GM19239 (cell line): ENCODE measurements at regions not wholly inside any gene's neighbourhood (a gene's known extent, or its start where the extent isn't known, plus 50 kb on each side); places are given as distances from the start of the nearest gene placed in this dataset.
"Not testable (repeated sequence)": the region's sequence is repeated elsewhere in the genome, so short reads cannot be mapped to it uniquely, and the experiment has no call there.

Source experiments
- DNase-seq: peaks from one replicate; pipeline ENCODE4 v3.0.0; 2011; ENCODE audit warnings: low spot score; ENCODE audit not compliant: insufficient read length
- FAIRE-seq: peaks from 2 replicates; lab custom pipeline; 2011; peaks lifted over from hg19 to GRCh38; lab: Jason Lieb, UNC

DNA sequence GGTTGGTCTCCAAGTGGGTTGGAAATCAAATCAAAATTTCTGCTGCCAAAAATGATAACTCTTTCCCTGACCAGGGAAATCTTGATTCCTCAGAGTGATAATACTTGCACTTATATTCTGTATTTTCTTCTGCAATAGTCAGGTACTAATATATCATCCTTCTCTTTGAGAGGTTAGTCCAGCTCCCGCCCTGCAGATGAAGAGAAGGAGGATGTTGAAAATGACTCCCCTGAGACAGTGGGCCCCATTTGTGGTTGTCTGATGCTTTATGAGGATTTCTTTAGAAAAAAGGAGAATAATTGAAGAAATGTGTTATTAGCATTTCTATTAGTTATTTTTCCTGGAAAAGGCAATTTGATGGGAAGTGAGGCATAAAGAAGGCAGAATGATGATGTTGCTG, 213.0 kb downstream of the SEC23IP start:
- DNase-seq = no peak
- no peak for FAIRE-seq

GRCh38 chr10:120108916-120109315, 216.4 kb downstream of the SEC23IP start:
- FAIRE-seq = no peak
- no peak for DNase-seq

DNA sequence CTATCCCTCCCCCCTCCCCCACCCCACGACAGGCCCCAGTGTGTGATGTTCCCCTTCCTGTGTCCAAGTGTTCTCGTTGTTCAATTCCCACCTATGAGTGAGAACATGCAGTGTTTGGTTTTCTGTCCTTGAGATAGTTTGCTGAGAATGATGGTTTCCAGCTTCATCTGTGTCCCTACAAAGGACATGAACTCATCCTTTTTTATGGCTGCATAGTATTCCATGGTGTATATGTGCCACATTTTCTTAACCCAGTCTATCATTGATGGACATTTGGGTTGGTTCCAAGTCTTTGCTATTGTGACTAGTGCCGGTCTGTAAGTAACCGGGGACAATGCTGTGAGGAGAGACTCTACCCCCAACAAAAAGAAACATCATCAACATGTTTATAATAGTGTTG, 217.2 kb downstream of the SEC23IP start:
- FAIRE-seq, DNase-seq: not testable (repeated sequence)

DNA sequence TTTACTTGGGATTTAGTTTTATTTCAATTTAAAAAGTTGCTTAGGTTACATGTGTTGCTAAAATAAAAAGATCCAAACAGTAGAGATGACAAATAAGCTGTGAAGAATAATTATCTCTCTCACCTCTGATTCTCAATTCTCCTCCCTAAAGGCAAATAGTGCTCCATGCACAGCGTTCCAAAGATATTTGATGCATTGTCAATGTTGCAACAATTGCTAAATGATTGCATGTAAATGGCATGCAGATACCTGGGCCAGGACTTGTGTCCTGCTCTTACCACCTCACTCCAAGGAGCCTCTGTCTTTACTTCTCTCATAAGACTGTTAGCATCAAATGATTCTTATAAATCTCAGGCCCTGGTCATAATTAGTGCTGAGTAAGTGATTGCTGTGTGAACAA, 217.7 kb downstream of the SEC23IP start:
- DNase-seq (no peak), FAIRE-seq (no peak)

- DNase-seq (no peak), FAIRE-seq (no peak)
Observed at GRCh38 chr10:120111628-120112027, 219.1 kb downstream of the SEC23IP start.

DNA sequence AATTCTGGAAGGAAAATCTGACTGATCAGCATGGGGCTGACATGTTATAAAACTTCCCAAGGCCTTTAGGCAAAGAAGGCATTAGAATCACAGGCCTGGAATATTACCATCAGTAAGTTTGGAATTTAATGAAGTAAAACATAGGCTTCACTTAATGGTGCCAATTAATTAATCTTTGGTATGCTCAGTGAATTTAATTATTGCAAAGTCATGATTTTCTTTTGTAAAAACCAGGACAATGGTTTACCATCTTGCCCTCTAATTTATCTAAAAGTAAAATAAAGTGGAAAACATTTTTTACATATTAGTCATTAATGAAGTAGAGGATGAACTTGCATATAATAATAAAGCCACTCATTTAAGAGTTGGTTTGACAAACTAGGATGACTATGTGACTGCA, 220.3 kb downstream of the SEC23IP start:
- no peak for FAIRE-seq

DNA sequence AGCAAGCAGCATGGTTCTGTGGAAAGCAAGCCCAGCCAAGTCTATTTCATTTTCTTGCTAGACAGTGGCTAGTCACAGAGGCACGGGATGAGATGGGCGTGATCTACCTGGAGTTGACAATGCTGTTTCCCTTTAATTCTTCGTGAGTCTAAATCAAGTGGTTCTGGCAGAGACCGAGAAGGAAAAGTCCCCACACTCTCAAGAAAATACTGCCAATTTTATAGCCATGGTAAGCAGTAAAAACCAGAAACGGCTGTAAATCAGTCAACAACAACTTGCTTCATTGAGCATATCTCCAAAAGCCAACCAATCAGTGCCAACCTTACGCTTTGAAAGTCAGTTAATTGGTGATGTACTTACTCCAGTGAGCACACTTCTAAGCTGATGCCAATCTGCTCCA, 223.4 kb downstream of the SEC23IP start:
- FAIRE-seq (no peak), DNase-seq (no peak)

More for the DNA sequence above, 220.3 kb downstream of the SEC23IP start:
- DNase-seq = no peak

DNA sequence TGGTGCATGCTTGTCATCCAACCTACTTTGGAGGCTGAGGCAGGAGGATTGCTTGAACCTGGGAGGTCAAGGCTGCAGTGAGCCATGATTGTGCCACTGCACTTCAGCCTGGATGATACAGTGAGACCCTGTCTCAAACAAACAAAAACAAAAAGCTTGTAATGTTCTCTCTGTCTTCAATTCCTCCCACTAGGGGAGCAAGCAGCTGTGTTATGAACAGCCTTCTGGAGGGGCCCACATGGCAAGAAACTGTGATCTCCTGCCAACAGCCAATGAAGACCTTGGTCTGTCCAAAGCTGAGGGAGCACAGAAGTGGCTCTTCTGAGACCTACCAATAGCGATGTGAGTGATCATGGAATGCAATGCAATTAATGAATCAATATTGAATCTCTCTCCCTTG, 229.2 kb downstream of the SEC23IP start:
- DNase-seq (no peak), FAIRE-seq (no peak)

DNA sequence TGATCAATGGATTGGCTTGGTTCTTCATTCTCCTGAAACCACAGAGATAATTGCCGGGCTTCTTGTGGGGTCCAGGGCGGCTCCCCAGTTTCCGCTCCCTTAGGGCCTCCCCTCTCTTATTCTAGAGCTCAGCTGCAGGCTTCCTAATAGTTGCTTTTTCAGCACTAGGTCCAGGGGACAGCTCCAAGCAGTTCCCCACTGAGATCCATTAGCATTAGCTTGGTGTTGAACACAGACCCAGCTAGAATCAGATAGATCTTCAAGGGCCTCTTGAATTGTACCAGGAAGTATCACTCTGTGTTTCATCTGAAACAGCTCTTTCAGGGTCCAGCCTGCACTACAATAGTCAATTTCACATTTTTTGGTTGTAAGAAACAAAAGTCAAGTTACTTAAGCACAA, 238.7 kb downstream of the SEC23IP start:
- FAIRE-seq (no peak), DNase-seq (no peak)

DNA sequence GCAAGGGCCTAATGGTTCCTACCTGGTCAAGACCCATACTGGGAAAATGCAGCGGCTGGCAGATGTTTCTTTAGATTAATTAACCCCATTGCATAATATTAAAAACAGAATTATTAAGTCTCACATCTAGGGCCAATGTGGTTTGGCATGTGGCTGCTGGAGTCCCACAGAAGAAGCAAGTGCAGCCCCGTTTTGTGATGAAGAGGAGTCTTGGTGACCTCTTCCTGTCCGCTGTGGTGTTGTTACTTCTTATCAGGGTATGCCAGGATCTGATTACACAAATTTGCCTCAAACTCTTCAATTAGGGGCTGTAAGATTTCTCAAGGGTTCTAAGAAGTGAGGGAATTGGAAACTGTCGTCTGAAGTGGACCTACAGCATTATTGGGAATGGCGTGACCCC, 240.3 kb downstream of the SEC23IP start:
- no peak for DNase-seq
- no peak for FAIRE-seq

- no peak for DNase-seq
- no peak for FAIRE-seq
Observed at GRCh38 chr10:120138689-120139088, 246.2 kb downstream of the SEC23IP start.

GRCh38 chr10:120145107-120145506, 252.6 kb downstream of the SEC23IP start:
- DNase-seq (no peak), FAIRE-seq (no peak)

- FAIRE-seq (no peak), DNase-seq (no peak)
Observed at GRCh38 chr10:120156614-120157274, 264.2 kb downstream of the SEC23IP start.

- DNase-seq = no peak
- no peak for FAIRE-seq
Observed at GRCh38 chr10:120161111-120161510, 268.6 kb downstream of the SEC23IP start.

DNA sequence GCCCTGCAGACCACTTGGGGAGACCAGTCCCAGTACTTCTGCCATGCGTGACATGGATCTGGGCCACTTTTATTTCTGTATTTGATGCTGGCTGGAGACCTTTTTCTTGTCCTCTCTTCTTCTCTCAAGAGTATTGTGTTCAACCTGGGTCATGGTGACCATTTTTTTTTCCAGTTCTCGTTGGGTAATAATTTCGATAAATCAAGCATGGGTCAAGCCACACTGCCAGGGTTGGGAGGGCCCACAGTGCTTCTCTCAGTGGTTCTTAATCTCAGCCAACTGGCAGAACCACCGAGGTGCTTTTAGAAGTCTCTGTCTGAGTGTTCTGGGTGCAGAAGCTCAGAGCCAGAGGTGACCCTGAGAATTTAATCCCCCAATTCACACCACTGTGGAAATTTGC, 269.9 kb downstream of the SEC23IP start:
- FAIRE-seq (no peak), DNase-seq (no peak)

DNA sequence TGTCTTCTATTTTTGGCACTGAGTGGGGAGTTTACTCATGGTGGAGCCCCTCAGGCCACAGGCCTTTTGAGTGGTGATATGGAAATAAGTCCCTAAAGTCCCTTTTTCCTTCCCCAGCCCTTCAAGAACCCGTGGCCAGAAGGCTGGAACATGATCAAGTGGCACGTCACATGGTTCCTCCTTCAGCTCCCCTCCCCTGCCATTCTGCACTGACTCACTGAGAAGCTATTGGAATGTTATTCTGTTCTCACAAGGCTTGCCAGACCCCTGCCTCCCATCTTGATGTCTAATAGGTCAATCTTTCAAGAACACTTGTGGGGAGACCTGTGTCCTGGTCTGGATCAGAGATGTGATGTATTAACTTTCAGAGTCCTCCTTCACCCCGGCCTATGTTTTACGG, 279.8 kb downstream of the SEC23IP start:
- FAIRE-seq = no peak

GRCh38 chr10:120174491-120174890, 282.0 kb downstream of the SEC23IP start:
- DNase-seq (no peak), FAIRE-seq (no peak)

More for the DNA sequence above, 279.8 kb downstream of the SEC23IP start:
- DNase-seq = no peak

GRCh38 chr10:120177330-120177729, 279.7 kb upstream of the PLPP4 start:
- DNase-seq (no peak), FAIRE-seq (no peak)

DNA sequence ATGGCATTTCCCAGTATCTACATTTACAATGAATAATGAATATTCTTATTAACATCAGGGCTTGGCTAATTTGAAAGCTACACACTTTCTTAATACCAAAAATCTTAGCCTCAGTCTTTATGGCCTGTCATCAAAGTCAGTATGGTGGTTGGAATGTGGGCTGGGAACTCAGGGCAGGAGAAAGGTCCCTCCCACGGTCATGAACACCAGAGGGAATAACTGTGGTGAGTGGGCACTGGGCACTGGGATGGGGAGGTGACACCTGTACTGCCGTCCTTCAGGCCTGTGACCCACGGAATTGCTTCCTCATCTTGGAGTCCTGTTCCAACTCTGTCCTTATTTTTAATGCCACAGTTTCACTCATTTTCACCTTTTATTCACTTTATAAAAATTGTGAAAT, 276.9 kb upstream of the PLPP4 start:
- DNase-seq (no peak), FAIRE-seq (no peak)

DNA sequence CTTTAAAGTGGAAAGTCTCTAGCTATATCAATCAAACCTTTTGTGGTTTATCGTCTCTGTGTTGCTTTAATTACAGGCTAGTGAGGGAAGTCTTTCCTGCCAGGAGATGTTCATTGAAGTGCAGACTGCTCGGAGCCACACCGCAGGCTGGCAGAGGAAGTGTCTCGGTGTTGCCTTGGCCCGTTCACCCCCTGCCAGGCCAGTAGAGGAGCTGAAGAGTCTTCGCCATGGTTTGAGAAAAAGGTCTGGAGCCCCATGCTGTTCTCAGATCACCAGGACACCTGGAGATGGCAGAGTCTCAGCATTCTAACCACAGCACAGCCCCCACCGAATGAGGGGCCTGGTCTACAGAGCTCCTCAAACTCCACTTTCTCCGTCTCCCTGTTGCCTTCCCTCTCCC, 275.9 kb upstream of the PLPP4 start:
- FAIRE-seq = no peak

DNA sequence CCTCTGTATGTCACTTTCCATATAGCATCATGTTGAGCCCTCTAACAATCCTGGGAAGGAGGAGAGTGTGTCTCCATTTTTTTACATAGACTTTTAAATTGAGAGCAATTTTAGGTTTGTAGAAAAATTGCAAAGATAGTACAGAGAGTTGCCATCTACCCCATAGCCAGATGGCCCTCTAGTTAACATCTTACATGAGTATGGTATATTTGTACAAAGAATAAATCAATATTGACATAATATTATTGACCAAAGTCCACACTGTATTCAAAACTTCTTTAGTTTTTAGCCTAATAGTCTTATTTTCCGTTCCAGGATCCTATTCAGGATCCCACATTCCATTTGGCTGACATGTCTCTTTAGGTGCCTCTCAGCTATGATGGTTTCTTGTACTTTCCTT, 274.6 kb upstream of the PLPP4 start:
- no peak for DNase-seq
- no peak for FAIRE-seq

More for the DNA sequence above, 275.9 kb upstream of the PLPP4 start:
- no peak for DNase-seq

- FAIRE-seq (no peak), DNase-seq (no peak)
Observed at GRCh38 chr10:120183546-120183945, 273.5 kb upstream of the PLPP4 start.
